ENCODE measurements at regions not wholly inside any gene's neighbourhood (a gene's known extent, or its start where the extent isn't known, plus 50 kb on each side); places are given as distances from the start of the nearest gene placed in this dataset.

- no peak for TF ChIP-seq MAFK (IDR thresholded peaks at IDR 0.05; ENCODE audit: low read depth, low read length)
Observed at GRCh38 chr3:72460205-72461174, 387.8 kb downstream of the SHQ1 start (continued).

DNA sequence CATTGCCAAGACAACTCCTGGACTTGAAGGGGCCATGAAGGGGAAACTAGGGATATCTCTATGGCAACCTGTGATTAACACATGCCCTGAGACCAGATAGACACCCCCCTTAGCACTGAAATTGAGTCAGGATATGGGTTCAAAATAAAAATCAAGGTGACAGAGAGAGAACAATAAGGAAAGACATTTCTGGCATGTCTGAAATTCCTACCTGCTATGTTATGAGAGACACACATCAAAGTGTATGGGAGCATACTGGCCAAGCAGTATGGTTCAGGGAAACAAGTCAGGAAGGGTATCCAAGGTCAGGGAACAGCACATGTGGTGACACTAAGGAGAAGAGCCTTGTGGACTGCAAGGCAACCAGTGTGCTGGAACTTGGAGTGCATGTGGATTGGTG lies 388.7 kb downstream of the SHQ1 start:
- Histone ChIP-seq H3K23ac (ENCODE audit: low read depth, low read length) (no peak overlapping the region), H2BK5ac (ENCODE audit: low read depth, low read length, poor library complexity, severe bottlenecking) (no peak overlapping the region), H2BK20ac (ENCODE audit: low read depth, low read length) (no peak overlapping the region), H3K4me1 (ENCODE audit: control insufficient read depth, insufficient read depth, low read length) (no peaks in the 10 kb centered on the region), H4K91ac (ENCODE audit: insufficient read depth, low read depth, low read length) (no peak overlapping the region), H3K4me3 (ENCODE audit: insufficient read depth, low read depth, low read length) (no peak overlapping the region), H3K9ac (ENCODE audit: low read depth, low read length) (no peak overlapping the region), H2AK5ac (ENCODE audit: low read depth, low read length) (no peak overlapping the region), H3K4ac (ENCODE audit: low read depth, low read length) (no peak overlapping the region), H3K9me1 (ENCODE audit: insufficient read depth, low read length) (no peaks in the 10 kb centered on the region), H4K20me1 (ENCODE audit: insufficient read depth, low read length) (no peaks in the 10 kb centered on the region), H3K9me3 (ENCODE audit: control insufficient read depth, insufficient read depth, low read length) (no peaks in the 10 kb centered on the region), H2AFZ (replicated peaks; ENCODE audit: low read length, poor library complexity) (no peak overlapping the region), H3K4me2 (ENCODE audit: low read depth, low read length) (no peak overlapping the region), H3K14ac (replicated peaks; ENCODE audit: low read depth, low read length) (no peak overlapping the region), H2BK15ac (ENCODE audit: low read depth, low read length) (no peak overlapping the region), H4K8ac (ENCODE audit: low read depth in 2 of 2, low read length in 2 of 2) (no peak overlapping the region), H2BK120ac (ENCODE audit: low read depth, low read length) (no peak overlapping the region), H3K56ac (ENCODE audit: extremely low read depth, insufficient read depth, low read length) (no peak overlapping the region), H3K36me3 (ENCODE audit: control insufficient read depth, insufficient read depth, low read length) (no peaks in the 10 kb centered on the region), H2AK9ac (replicated peaks; ENCODE audit: low read depth, low read length, poor library complexity) (no peak overlapping the region), H3K18ac (ENCODE audit: low read depth, low read length) (no peak overlapping the region), H3K79me1 (ENCODE audit: low read depth in 1 of 2, low read length in 2 of 2) (no peaks in the 10 kb centered on the region), H3K27me3 (ENCODE audit: control insufficient read depth, insufficient read depth, low read length) (peaks cover 51% of the 10 kb centered on the region), H4K5ac (ENCODE audit: low read depth, low read length) (no peak overlapping the region), H3K27ac (ENCODE audit: insufficient read depth, low read length) (no peak overlapping the region)
- intact Hi-C loops (cut with micrococcal nuclease) (no loop called here), in situ Hi-C loops (cut with MboI; ENCODE audit: low sequenced_read_pairs) (no loop called here), dilution Hi-C loops (cut with HindIII; ENCODE audit: low sequenced_read_pairs, unreplicated experiment) (no loop called here)
- DNase-seq = no peak
- POLR2A ChIA-PET (ENCODE audit: unreplicated experiment) = no interaction called here
- no TSS peak for BruUV-seq (replicated peaks)
- TF ChIP-seq NFE2L2 (IDR thresholded peaks at IDR 0.05; ENCODE audit: low read depth, low read length) (no peak), SMC3 (IDR thresholded peaks at IDR 0.05; ENCODE audit: low read depth, low read length) (no peak), POLR2A (IDR thresholded peaks at IDR 0.05; ENCODE audit: low read depth, low read length) (no peak), CEBPB (IDR thresholded peaks at IDR 0.05; ENCODE audit: low read depth, low read length) (no peak), MXI1 (IDR thresholded peaks at IDR 0.05; ENCODE audit: borderline replicate concordance, low read depth, low read length) (no peak), RCOR1 (IDR thresholded peaks at IDR 0.05; ENCODE audit: insufficient replicate concordance, low read length) (no peak)
- TF ChIP-seq, protein P1, sequence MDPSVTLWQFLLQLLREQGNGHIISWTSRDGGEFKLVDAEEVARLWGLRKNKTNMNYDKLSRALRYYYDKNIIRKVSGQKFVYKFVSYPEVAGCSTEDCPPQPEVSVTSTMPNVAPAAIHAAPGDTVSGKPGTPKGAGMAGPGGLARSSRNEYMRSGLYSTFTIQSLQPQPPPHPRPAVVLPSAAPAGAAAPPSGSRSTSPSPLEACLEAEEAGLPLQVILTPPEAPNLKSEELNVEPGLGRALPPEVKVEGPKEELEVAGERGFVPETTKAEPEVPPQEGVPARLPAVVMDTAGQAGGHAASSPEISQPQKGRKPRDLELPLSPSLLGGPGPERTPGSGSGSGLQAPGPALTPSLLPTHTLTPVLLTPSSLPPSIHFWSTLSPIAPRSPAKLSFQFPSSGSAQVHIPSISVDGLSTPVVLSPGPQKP (IDR thresholded peaks at IDR 0.05; ENCODE audit: borderline replicate concordance, low read depth, low read length) = no peak
- ATAC-seq (ENCODE audit: low read depth) = no peak
- CTCF ChIA-PET = no interaction called here

All from IMR-90 (cell line).